DND-41 (cell line): ENCODE measurements at regions not wholly inside any gene's neighbourhood (a gene's known extent, or its start where the extent isn't known, plus 50 kb on each side); places are given as distances from the start of the nearest gene placed in this dataset.

Experiments
- ATAC-seq: fragments of 200-7000 bp; cut with Tn5 transposase; 3 replicates; pipeline ENCODE4 v1.9.1; 2021; ENCODE audit warnings: low read depth; ENCODE audit not compliant: insufficient read depth
- DNase-seq: peaks from one replicate; pipeline ENCODE4 v3.0.0-alpha.2; 2020
- H2AFZ ChIP-seq: 2 replicates; pipeline ENCODE4 v1.6.0; 2012; ENCODE audit warnings: low read depth, low read length
- H3K27ac ChIP-seq: 2 replicates; pipeline ENCODE4 v1.5.1; 2012; ENCODE audit warnings: low read length, inconsistent platforms
- H3K27me3 ChIP-seq: fragments of 200-600 bp; sonication (generic); 2 replicates; pipeline ENCODE4 v1.6.0; 2012; ENCODE audit warnings: low read length, mild to moderate bottlenecking, inconsistent platforms; ENCODE audit not compliant: insufficient read depth, poor library complexity
- H3K36me3 ChIP-seq: 2 replicates; pipeline ENCODE4 v1.5.1; 2012; ENCODE audit warnings: low read length, inconsistent platforms; ENCODE audit not compliant: insufficient read depth
- H3K4me1 ChIP-seq: 2 replicates; pipeline ENCODE4 v1.5.1; 2012; ENCODE audit warnings: mild to moderate bottlenecking, low read length; ENCODE audit not compliant: insufficient read depth
- H3K4me2 ChIP-seq: 2 replicates; pipeline ENCODE4 v1.6.0; 2012; ENCODE audit warnings: mild to moderate bottlenecking, moderate library complexity, low read length, inconsistent platforms; ENCODE audit not compliant: insufficient read depth
- H3K4me3 ChIP-seq, 2 experiments: fragments of 200-600 bp in 1 of 2; shearing (Covaris generic) in 1 of 2; 2 replicates each; pipeline ENCODE4 v1.5.1; 2012 to 2016; ENCODE audit warnings: inconsistent platforms in 2 of 2, low read length in 2 of 2, mild to moderate bottlenecking in 2 of 2, low read depth in 1 of 2, moderate library complexity in 1 of 2
- H3K79me2 ChIP-seq: 2 replicates; pipeline ENCODE4 v1.6.0; 2012; ENCODE audit warnings: low read length, inconsistent platforms; ENCODE audit not compliant: insufficient read depth
- H3K9ac ChIP-seq: 2 replicates; pipeline ENCODE4 v1.6.0; 2012; ENCODE audit warnings: low read depth, mild to moderate bottlenecking, inconsistent platforms, low read length, moderate library complexity
- H3K9me3 ChIP-seq: 2 replicates; pipeline ENCODE4 v1.5.1; 2012; ENCODE audit warnings: low read length, moderate library complexity, mild to moderate bottlenecking, inconsistent platforms; ENCODE audit not compliant: insufficient read depth, severe bottlenecking
- H4K20me1 ChIP-seq: 2 replicates; pipeline ENCODE4 v1.6.0; 2012; ENCODE audit warnings: low read length; ENCODE audit not compliant: insufficient read depth
- EZH2 ChIP-seq: IDR thresholded peaks from 3 replicates; pipeline ENCODE4 v1.6.1; 2012; ENCODE audit warnings: borderline replicate concordance, low read depth, mild to moderate bottlenecking, moderate library complexity, low read length, inconsistent platforms; ENCODE audit not compliant: severe bottlenecking
- TF ChIP-seq, protein P1 (sequence below): IDR thresholded peaks from 2 replicates; pipeline ENCODE4 v1.5.1; 2012; ENCODE audit warnings: borderline replicate concordance, low read length, moderate library complexity, mild to moderate bottlenecking; ENCODE audit not compliant: poor library complexity, severe bottlenecking; ENCODE audit errors: extremely low read depth

DNA sequence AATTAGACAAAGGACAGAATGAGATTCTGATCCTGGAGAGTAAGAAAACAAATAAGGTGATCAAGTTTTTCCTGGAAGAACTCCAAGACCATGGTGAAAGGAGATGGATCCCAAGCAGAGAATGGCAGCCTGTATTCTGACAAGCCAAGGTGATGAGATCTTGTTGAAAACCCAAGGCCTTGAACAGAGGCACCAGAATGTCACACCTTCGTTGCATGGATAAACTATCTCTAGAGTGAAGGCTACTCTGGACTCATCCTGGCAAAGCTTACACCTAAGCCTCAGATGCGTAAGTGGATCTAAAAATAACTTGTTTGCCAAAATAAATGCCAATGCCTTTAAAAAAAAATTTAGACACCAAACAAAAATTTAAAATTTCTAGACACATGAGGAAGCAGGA, 605.9 kb downstream of the ETNK1 start:
- Histone ChIP-seq H3K9ac (no peak overlapping the region), H3K79me2 (no peaks in the 10 kb centered on the region), H3K4me1 (no peaks in the 10 kb centered on the region), H3K27me3 (no peaks in the 10 kb centered on the region), H3K27ac (no peak overlapping the region), H3K4me2 (no peak overlapping the region), H3K9me3 (no peaks in the 10 kb centered on the region), H3K36me3 (no peaks in the 10 kb centered on the region), H4K20me1 (no peaks in the 10 kb centered on the region), H3K4me3 (no peak overlapping the region), H2AFZ (no peak overlapping the region)
- TF ChIP-seq EZH2, result no peak
- TF ChIP-seq, protein P1, sequence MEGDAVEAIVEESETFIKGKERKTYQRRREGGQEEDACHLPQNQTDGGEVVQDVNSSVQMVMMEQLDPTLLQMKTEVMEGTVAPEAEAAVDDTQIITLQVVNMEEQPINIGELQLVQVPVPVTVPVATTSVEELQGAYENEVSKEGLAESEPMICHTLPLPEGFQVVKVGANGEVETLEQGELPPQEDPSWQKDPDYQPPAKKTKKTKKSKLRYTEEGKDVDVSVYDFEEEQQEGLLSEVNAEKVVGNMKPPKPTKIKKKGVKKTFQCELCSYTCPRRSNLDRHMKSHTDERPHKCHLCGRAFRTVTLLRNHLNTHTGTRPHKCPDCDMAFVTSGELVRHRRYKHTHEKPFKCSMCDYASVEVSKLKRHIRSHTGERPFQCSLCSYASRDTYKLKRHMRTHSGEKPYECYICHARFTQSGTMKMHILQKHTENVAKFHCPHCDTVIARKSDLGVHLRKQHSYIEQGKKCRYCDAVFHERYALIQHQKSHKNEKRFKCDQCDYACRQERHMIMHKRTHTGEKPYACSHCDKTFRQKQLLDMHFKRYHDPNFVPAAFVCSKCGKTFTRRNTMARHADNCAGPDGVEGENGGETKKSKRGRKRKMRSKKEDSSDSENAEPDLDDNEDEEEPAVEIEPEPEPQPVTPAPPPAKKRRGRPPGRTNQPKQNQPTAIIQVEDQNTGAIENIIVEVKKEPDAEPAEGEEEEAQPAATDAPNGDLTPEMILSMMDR, result no peak
- DNase-seq, result no peak
- no peak for ATAC-seq

DNA sequence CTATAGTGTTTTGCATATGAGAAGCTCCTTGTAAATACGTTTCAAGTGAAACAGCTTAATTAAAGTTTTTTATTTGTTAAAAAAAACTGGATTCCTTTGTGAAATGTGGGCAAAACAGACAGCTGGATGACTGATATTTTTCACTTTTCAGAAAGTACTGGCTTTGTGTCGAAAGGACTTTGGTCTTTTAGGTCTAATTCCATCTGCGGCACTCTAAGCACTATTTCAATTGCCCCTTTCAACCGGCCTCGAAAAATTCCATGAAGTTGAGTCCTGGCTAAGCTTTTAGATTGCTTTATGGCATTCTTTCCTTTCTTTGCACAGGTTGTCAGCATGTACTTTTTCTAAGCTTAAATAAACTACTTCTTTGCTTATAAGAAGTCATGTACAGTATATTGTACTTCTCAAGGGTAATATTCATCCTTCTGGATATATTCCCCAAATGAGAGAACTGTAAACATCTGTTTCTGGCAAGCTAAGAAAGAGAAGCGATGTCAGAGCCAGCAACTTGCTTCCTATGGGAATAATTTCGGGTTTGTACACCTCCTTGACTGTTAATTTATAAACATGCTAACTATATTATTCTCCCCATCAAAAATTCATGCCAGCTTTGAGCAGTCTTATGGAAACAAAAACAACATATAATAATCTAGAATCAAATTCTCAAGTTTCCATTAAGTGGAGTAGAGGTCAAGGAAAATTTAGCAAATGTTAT, 611.3 kb downstream of the ETNK1 start:
- no peak overlapping the region for H3K4me2 ChIP-seq
- TF ChIP-seq, protein P1, result no peak
- TF ChIP-seq EZH2, result no peak
- no peaks in the 10 kb centered on the region for H3K36me3 ChIP-seq

DNA sequence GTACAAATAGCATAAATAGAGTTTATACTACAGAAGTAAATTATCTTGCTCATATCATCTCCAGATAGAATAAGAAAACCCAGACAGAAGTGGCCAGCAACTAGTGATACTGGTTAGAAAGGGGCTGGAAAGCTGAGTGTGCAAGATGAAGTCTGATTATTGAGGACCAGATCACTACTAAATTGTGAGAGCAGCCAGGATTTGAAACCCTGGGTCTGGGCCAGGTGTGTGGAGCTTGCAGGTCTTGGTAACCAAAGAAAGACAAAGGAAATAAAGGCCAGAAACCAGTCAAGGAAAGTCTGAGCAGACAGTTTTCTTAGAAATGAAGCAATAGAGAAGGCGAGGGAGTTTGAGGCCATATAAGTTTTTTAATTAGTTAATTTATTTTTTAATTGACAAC, 611.8 kb downstream of the ETNK1 start:
- no peaks in the 10 kb centered on the region for H4K20me1 ChIP-seq
- H3K4me1 ChIP-seq, result no peaks in the 10 kb centered on the region
- no peaks in the 10 kb centered on the region for H3K27me3 ChIP-seq
- H2AFZ ChIP-seq, result no peak overlapping the region
- H3K4me3 ChIP-seq, result no peak overlapping the region
- H3K27ac ChIP-seq, result no peak overlapping the region
- H3K36me3 ChIP-seq, result no peaks in the 10 kb centered on the region
- no peak overlapping the region for H3K9ac ChIP-seq
- H3K9me3 ChIP-seq, result no peaks in the 10 kb centered on the region
- H3K79me2 ChIP-seq, result no peaks in the 10 kb centered on the region
- H3K4me2 ChIP-seq, result no peak overlapping the region
- ATAC-seq, result no peak
- DNase-seq, result no peak
- TF ChIP-seq EZH2, result no peak
- TF ChIP-seq, protein P1, result no peak

More for the DNA sequence above, 611.3 kb downstream of the ETNK1 start:
- Histone ChIP-seq H3K4me3 (no peak overlapping the region), H3K79me2 (no peaks in the 10 kb centered on the region), H3K27ac (no peak overlapping the region), H3K9ac (no peak overlapping the region), H4K20me1 (no peaks in the 10 kb centered on the region), H2AFZ (no peak overlapping the region), H3K9me3 (no peaks in the 10 kb centered on the region), H3K27me3 (no peaks in the 10 kb centered on the region), H3K4me1 (no peaks in the 10 kb centered on the region)
- no peak for ATAC-seq
- no peak for DNase-seq
